ENCODE measurements at regions not wholly inside any gene's neighbourhood (a gene's known extent, or its start where the extent isn't known, plus 50 kb on each side); places are given as distances from the start of the nearest gene placed in this dataset.

- Histone ChIP-seq H3K9ac (no peak overlapping the region), H3K4me3 (ENCODE audit: low read depth, low read length) (no peak overlapping the region), H2AFZ (no peak overlapping the region), H3K27me3 (ENCODE audit: control insufficient read depth, insufficient read depth, low read length) (no peaks in the 10 kb centered on the region), H3K9me3 (ENCODE audit: control insufficient read depth, low read length) (no peaks in the 10 kb centered on the region), H3K36me3 (ENCODE audit: control insufficient read depth, insufficient read depth, low read length) (no peaks in the 10 kb centered on the region), H3K4me1 (no peaks in the 10 kb centered on the region), H3K4me2 (ENCODE audit: low read length) (no peak overlapping the region), H3K79me2 (no peaks in the 10 kb centered on the region), H3K27ac (no peak overlapping the region)
- no peak for TF ChIP-seq CTCF (IDR thresholded peaks at IDR 0.05)
Observed at GRCh38 chr9:119839888-119840287, 470.7 kb upstream of the BRINP1 start.

- Histone ChIP-seq H3K4me2 (ENCODE audit: low read length) (no peak overlapping the region), H3K9me3 (ENCODE audit: control insufficient read depth, low read length) (no peaks in the 10 kb centered on the region), H3K79me2 (no peaks in the 10 kb centered on the region), H3K27me3 (ENCODE audit: control insufficient read depth, insufficient read depth, low read length) (no peaks in the 10 kb centered on the region), H3K4me3 (ENCODE audit: low read depth, low read length) (no peak overlapping the region), H2AFZ (no peak overlapping the region), H3K36me3 (ENCODE audit: control insufficient read depth, insufficient read depth, low read length) (no peaks in the 10 kb centered on the region), H3K9ac (no peak overlapping the region), H3K4me1 (no peaks in the 10 kb centered on the region), H3K27ac (no peak overlapping the region)
- no peak for TF ChIP-seq CTCF (IDR thresholded peaks at IDR 0.05)
Observed at GRCh38 chr9:119838210-119838609, 469.0 kb upstream of the BRINP1 start.

- no peak overlapping the region for H3K4me2 ChIP-seq (ENCODE audit: low read length)
- H3K27ac ChIP-seq, result no peak overlapping the region
- no peak overlapping the region for H3K9ac ChIP-seq
- no peaks in the 10 kb centered on the region for H3K36me3 ChIP-seq (ENCODE audit: control insufficient read depth, insufficient read depth, low read length)
- H3K79me2 ChIP-seq, result no peaks in the 10 kb centered on the region
- H3K9me3 ChIP-seq (ENCODE audit: control insufficient read depth, low read length), result no peaks in the 10 kb centered on the region
- no peak for TF ChIP-seq CTCF (IDR thresholded peaks at IDR 0.05)
- H3K4me3 ChIP-seq (ENCODE audit: low read depth, low read length), result no peak overlapping the region
- H2AFZ ChIP-seq, result no peak overlapping the region
- no peaks in the 10 kb centered on the region for H3K27me3 ChIP-seq (ENCODE audit: control insufficient read depth, insufficient read depth, low read length)
- H3K4me1 ChIP-seq, result no peaks in the 10 kb centered on the region
Observed at GRCh38 chr9:119836036-119836435, 466.8 kb upstream of the BRINP1 start.

GRCh38 chr9:119834064-119834620, 464.9 kb upstream of the BRINP1 start:
- Histone ChIP-seq H3K27me3 (ENCODE audit: control insufficient read depth, insufficient read depth, low read length) (no peaks in the 10 kb centered on the region), H3K9ac (no peak overlapping the region)

More at GRCh38 chr9:119834064-119834620, 464.9 kb upstream of the BRINP1 start:
- Histone ChIP-seq H3K36me3 (ENCODE audit: control insufficient read depth, insufficient read depth, low read length) (no peaks in the 10 kb centered on the region), H3K79me2 (no peaks in the 10 kb centered on the region), H3K4me1 (no peaks in the 10 kb centered on the region), H2AFZ (no peak overlapping the region), H3K4me3 (ENCODE audit: low read depth, low read length) (no peak overlapping the region), H3K4me2 (ENCODE audit: low read length) (no peak overlapping the region), H3K9me3 (ENCODE audit: control insufficient read depth, low read length) (no peaks in the 10 kb centered on the region), H3K27ac (no peak overlapping the region)
- TF ChIP-seq CTCF (IDR thresholded peaks at IDR 0.05), result no peak
